NCI-H1436 treated with DMSO at 0.1 percent for 48 hours (cell line): ENCODE measurements at regions not wholly inside any gene's neighbourhood (a gene's known extent, or its start where the extent isn't known, plus 50 kb on each side); places are given as distances from the start of the nearest gene placed in this dataset.
"Not testable (repeated sequence)": the region's sequence is repeated elsewhere in the genome, so short reads cannot be mapped to it uniquely, and the experiment has no call there.

ENCODE experiments used
- DNase-seq: peaks from one replicate; lab custom pipeline; 2025; lab: John Stamatoyannopoulos, UW

DNA sequence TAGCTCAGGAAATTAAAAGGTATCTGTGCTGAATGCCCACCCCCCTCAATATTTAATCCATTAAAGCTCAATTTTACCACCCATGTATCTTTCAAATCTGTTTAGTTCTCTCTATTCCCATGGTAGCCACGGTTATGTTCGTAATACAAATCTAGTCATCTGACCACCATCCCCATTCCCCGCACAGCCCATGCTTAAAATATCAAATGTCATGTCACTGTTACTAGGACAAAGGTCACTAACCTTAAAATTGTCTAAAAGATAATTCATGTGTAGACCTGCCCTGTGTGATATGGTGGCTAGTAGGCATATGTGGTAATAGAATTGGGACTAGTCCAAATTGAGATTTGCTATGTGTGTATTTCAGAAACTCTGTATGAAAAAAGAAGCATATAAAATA lies 728.5 kb upstream of the B3GALT2 start:
- no peak for DNase-seq

DNA sequence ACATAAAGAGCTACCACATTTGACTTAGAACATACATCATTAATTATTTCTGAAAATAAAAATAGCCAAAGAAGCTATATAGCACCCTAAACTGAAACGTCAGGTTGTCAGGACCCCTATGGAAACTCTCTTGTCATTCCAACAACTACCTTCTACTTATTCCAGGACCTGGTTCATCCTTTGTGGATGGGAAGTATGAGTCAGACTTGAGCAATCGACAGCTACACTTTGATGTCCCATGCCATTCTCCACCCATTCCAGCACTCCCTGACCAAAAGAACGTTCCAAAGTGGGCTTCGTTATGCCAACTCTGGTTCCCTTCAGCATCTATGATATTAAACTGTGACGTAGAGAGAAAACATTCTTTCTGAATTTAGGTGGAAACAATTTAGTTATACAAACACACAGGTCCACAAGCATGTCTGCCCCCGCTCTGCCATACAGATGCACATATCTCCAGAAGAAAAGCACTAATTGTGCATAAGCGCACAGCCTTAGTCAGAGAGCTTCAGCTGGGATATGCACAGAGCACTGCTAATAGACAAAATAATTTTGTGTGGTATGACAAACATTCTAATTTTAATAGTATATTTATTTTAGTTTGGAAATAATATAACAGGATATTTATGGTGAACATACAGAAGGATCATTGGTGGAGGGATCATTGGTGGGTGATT lies 723.1 kb upstream of the B3GALT2 start:
- DNase-seq = no peak

DNA sequence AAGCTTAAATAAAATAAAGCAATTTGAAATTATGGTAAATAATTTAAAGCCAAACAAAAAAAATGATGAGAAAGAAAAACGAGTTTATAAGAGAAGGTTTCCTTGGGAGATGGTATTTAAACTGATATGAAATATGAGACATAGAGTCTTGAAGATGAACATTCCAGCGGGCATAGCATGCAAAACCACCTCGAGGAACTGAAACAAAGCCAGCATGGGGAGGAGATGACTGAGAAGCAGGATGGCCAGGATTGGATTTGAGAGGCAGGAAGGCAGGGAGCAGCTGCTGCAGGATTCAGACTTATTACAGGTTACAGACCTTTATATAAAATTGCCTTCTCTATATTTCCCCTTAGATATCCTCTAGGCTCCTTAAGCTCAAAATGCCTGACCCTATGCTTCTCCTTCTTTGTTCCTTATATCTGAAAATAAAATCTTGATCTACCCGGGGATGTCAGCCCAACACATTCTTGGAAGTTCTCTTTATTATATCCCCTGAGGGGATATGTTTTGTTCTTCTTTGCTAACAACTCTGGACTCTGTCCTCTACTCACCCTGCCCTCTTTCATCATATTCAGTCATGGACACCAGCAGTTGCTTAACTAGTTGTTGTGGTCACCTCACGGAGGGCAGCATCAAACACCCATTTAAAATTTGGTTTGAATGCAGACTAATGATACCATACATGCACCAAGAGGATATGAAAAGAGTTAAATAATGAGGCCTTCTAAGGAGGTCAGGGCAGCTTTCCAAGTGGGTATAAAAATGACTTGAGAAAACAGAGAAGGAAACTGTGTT lies 719.1 kb upstream of the B3GALT2 start:
- DNase-seq = no peak

DNA sequence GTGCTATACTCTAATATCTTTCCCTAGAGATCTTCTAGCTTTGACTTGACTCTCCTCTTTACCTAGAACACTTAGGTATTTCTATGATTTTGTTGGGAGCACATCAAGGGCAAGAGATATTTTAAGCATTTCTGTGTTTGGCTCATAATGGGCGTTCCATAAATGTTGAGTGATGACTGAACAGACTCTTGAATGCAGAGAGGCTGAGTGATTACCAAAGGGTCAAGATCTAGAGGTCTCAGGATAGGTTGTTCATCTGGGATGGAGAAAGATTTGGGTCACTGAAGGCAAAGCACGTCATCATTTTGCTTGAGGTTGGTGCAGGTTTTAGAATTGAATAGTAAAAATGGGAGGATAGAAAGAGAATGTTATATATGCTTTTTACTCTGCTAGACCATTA lies 705.4 kb upstream of the B3GALT2 start:
- no peak for DNase-seq

DNA sequence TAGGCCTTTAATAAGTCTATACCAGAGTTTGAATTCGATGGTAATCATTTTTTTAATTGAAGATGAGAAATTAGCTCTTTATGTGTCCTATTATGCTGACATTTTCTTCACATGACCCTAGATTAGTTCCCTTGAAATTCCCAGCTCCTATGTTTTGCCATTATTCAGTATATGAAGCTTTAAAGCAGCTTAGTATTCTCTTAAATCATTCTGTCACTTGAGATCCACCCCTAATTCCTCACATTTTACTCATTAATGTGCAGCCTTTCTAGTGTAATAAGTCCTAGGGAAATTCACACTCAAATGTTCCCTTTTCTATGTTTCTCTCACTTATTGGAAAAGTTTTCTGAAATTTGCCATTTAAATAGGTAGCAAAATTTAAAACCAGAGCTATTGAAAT lies 704.5 kb upstream of the B3GALT2 start:
- DNase-seq = no peak

DNA sequence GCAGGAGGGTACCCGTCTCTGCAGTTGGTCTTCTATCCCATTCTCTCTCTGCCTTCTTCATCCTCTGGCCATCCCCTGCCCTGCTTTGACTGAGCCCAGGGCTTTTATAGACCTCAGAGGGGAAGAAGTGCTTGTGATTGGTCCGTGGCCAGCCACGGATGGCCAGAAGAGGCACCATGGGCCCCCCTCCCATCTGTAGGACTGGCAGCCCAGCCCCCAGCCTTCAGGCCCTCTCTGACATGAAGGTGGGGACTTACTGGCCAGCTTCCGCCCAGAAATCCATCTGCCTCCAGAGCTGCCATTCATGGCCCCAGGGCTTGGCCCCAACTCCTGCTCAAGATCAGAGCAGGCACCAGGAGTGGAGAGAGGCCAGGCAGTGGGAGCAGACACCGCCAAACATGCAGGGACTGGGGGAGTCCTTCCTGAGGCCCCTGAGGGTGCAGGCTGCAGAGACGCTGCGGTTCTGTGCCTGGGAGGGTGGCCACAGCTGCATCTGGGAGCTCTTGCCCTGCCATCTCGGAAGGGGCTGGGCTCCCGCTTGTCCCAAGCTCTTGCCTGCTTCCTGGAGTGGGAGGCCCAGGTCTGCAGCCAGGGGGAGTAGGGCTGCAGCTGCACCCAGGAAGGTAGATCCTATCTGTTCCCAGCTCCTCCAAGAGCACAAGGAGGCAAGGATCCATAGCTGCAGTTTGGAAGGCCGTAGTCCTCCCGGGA lies 698.6 kb upstream of the B3GALT2 start:
- DNase-seq = no peak

DNA sequence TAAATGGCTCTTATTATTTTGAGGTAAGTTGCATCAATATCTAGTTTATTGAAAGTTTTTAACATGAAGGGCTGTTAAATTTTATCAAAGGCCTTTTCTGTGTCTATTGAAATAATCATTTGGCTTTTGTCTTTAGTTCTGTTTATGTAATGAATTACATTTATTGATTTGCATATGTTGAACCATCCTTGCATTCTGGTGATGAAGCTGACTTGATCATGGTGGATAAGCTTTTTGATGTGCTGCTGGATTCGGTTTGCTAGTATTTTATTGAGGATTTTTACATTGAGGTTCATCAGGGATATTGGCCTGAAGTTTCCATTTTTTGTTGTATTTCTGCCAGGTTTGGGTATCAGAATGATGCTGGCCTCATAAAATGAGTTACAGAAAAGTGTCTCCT lies 691.5 kb upstream of the B3GALT2 start:
- not testable (repeated sequence) for DNase-seq

DNA sequence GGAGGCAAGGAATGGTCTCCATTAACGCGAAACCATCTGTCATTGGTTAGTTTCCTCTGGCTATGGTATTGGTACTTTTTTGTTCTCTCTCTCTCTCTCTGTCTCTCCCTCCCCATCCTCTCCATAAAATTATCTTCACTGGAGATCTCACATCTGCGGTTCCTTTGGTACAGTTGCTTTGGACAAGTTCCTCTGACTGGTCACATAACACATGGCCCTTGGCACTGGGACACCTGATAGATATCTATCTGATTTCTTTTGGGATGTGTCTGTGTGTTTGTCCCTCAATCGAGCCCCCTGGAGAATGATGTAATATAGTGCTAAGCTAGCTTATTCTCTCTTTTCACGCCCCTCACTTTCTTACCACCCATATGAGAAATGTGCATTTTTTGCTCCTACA lies 682.0 kb upstream of the B3GALT2 start:
- DNase-seq = no peak

DNA sequence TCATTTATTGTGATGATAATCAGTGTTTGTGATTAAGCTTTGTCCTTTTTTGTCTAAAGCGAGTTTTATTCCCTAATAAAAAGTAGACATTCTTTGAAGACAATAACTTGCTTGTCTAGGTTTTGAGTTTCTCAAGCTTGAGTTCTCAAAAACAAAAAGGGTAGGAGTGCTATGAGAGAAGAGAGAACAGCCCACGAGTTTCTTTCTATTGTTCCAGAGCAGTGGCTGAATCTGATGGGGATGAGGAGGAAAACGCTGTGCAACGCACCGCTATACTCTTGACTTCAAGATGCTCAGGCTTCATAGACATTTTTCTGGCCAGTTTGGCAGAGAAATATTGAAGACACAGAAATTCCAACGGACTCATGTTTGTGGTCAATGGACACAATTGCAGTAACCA lies 669.8 kb upstream of the B3GALT2 start:
- no peak for DNase-seq

DNA sequence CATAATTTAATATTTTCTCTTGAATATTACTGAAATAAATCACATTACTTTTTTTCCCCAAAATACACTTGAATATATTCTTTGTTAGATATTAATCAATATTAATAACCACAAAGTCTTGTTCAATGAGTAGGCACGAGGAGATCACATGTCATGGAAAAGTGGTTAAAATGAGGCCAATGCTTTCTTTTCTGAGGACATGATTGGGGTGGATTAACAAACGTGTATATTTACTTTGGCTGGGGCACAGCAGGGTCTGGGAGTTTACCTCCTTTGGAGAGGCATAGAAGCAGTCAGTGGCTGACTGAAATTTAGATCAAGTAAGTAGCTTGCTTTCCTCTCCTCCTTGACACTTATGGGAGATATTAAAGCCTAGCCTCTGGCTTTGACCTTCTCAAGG lies 664.3 kb upstream of the B3GALT2 start:
- DNase-seq = no peak

DNA sequence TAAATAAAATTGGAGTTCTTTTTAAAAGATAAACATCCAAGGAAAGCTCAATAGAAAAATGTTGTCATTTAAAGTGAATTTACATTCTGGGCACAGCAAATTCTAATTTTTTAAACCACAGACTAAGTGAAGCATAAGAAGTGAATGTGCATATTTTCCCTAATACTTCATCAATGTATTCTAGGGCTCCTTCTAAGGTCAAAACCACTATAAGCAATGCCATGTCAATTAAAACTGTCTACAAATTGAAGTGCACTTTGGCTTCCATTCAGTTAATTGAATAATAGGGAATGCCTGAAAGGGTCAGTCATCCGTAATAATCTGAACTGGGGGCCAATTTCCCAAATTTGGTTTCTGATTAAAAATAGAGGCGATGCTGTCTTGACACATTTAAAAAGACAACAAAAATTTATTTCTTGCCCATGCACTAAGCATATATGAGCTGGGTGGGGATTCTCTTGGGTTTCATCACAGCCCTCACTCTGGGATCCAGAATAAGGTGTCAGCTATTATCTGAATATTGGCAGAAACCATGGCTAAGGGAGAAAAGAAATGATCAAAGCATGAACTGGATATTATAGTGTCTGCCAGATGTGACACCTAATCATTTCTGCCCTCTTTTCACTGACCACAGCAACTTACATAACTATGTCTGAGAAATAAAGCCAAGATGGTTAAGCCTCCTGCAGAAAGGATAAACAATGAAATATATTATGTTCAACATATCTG lies 660.6 kb upstream of the B3GALT2 start:
- DNase-seq = no peak

DNA sequence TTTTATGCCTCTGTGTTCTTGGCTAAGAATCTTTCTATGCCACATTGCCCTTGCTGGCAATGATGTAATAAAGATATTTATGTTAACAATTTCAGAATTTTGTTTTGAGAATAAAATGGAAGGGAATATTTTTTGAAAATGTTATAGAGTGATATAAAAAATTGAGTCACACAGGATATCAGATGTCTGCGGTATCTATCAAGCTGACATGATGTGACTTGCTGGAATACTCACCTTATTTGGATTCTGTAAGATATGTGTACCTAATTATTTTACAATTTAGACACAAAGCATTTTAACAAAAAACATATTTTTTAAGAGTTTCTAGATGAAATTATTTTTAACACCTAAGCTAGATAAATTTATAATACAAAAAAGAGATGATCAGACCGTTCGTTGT lies 660.0 kb upstream of the B3GALT2 start:
- no peak for DNase-seq

DNA sequence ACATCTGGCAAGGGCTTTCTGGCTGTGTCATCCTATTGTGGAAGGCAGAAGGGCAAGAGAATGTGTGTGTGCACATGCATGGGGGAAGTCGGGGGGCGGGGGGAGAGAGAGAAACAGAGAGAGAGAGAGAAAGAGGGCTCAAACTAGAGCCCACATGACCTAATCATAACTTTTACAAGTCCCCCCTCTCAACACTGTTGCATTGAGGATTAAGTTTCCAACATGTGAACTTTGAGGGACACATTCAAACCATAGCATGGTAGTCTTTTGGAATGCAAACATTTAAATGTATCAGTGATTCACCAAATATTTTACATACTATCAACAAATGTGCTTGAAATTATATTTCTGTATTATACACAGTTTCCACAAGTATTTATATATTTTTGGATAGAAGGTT lies 655.4 kb upstream of the B3GALT2 start:
- DNase-seq = no peak

DNA sequence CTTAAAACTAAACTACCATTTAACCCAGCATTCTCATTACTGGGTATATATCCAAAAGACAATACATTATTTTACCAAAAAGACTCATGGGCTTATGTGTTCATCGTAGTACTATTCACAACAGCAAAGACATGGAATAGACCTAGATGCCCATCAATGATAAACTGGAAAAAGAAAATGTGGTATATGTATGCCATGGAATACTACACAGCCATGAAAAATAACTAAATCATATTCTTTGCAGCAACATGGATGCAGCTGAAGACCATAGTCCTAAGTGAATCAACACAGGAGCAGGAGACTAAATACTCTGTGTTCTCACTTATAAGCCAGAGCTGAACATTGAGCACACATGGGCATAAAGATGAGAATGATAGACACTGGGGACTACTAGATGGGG lies 645.1 kb upstream of the B3GALT2 start:
- no peak for DNase-seq

DNA sequence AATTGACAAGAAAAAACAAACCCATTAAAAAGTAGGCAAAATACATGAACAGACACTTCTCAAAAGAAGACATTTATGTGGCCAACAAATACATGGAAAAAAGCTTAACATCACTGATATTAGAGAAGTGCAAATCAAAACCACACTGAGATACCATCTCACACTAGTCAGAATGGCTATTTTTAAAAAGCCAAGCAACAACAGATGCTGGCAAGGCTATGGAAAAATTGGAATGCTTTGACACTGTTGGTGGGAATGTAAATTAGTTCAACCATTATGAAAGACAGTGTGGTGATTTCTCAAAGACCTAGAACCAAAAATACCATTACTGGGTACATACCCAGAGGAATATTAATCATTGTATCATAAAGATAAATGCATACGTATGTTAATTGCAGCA lies 641.1 kb upstream of the B3GALT2 start:
- no peak for DNase-seq

DNA sequence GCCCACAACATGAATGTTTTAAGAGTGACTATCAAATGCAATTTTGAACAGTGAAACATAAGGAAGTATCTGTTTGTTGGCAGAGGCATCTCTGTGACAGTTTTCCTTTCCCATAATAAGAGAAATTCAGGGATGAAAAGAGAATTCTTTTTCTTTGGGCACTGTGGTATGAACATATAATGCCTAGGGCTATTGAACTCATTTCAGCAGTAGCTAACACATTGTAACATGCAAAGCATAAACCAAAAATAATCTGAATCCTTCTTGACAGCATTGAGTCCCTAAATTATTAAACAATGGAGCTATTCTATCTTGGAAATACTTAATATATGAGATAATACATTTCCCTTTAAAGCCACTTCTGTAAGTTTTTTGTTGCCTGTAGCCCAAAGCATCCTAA lies 633.0 kb upstream of the B3GALT2 start:
- no peak for DNase-seq

DNA sequence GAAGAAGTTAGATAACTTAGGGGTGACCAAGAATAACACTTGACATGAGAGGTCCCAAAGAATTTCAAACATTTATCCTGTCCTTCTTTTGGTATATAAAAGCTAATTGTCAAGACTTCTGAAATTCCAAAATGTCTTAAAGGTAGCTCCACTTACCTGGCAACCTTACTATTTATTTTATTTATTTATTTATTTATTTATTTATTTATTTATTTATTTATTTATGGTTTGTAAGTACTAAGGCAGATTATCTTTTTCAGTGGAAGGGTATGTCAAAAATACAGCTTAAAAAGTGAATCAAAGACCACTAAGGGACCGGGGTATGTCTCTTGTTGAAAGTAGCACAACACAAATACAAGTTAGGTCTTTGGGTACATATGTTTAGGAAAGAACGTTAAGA lies 620.8 kb upstream of the B3GALT2 start:
- DNase-seq = no peak

DNA sequence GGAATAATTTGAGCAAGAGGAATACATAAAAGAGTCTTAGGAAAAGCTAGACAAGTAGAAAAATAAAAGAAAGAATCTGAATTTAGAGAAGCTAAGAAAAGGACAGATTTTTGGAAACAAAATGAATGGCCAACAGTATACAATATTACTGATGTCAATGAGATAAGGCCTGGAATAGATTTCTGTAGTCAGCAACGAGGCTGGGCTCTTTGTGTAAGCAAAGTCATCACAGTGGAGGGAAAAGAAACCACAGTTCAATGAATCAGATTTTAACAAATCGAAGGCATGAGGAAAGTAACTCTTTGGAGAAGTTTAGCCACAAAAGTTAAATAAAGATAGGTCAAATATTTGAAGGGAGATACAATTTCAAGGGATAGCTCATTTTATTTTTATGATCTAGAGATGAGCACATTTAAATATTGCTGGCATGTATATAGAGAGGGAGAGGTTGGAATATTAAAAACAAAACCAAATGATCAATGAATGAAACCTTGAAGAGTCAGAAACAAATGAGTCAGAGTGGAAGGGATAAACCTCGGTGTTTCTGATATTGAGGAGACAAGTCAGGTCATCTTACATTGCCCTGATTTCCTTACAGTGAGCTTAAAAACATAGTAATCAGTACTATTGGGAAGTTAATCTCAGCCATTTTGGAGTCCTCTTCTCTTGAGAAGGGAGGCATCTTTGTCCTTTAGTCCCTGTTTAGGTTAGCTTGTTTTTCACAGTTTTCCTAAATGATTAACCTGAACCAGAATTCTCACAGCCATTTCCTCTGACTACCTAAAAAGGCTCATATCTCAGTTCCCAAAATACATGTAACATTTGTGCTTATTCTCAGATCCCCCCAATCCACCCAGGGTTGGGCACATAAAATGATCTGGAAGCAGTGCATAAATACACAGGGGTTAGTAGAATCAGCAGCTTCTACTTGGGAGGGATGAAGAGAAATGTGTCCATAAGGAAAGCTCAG lies 620.0 kb upstream of the B3GALT2 start:
- no peak for DNase-seq

DNA sequence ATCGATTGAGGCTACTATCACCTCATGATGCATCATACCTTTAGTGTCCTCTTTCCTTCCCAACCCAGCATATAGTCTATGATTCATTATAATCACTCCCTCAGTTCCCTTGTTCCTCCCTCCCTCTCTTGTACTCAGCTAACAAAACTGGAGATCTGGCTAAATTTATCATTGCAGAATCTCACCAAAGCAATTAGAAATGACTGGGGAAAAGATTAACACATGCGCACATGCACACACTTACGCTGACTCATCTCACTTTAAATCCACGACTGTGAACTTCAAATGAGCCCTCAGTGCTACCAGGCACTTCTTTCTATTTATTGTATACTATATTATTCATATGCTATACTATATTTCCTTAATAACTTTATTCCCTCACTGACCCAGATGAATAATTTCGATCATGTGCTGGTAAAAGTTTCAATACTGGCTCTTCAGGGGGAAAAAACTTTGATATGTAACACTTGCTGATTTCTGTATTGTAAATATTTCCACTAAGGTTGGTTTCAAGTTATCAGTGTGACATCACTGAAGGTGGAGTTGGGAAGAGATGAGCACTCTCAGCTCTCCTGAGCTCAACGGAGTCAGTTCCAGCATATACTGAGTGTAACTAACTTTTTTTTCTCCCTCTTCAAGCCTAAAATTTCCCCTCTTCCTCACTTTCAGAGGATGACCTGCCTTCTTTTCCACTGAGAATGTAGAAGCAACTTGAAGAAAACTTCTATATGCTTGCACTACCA lies 613.7 kb upstream of the B3GALT2 start:
- DNase-seq = no peak

DNA sequence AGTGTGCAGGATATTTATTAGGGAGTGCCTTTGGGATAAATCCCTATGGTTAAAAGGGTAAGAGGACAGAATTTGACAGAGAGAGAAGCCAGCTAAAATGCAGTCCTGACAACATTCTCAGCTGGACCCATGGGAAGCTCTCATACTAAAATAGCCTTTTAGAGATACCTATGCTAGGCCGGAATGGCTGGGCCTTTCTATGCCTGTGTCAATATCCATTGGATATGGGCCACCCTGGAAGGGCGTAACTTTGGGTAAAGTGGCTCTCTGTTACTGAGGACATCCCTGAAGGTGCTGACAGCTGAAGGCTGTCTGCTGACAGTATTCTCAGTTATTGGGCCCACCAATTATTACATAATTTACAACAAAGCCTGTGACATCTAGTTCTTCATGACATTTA lies 613.0 kb upstream of the B3GALT2 start:
- no peak for DNase-seq

DNA sequence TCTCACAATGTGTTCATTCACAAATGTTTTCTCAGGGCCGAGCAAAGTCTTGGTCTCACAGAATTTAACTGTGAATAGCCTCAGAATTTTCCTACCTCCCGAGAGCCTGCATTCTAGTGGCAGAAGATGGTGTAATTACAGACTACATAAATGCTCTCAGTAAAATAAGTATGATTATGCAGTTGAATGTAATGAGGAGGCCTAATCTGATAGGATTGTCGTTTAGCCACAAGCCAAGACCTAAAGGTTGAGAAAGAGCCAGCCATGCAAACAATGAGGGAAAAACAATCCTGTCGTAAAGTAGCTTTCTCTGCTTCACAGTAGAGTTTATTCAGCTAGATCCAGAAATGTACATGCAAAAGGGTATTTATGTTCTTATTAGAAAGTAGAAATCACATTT lies 607.8 kb upstream of the B3GALT2 start:
- DNase-seq = no peak
